IMR-90 (cell line): ENCODE measurements at regions not wholly inside any gene's neighbourhood (a gene's known extent, or its start where the extent isn't known, plus 50 kb on each side); places are given as distances from the start of the nearest gene placed in this dataset.

Source experiments
- ATAC-seq: fragments of 200-7000 bp; cut with Tn5 transposase; 2 replicates; pipeline ENCODE4 v1.9.1; 2020; ENCODE audit warnings: low read depth, mild to moderate bottlenecking, moderate library complexity
- BruUV-seq: library from RNA; stranded (reverse); fragments of 400-500 nt; replicated peaks from 2 replicates; lab custom pipeline; 2021; lab: Mats Ljungman, UMichigan
- CTCF ChIA-PET: fragments of 300-600 bp; formaldehyde crosslinking; extraction: SDS; loops from one replicate; lab custom pipeline; 2021; ENCODE audit warnings: antibody characterized with exemption; lab: Yijun Ruan, JAX
- POLR2A ChIA-PET: fragments of 300-600 bp; sonication (Branson Sonifier 250); formaldehyde crosslinking; loops from one replicate; lab custom pipeline; 2022; ENCODE audit warnings: antibody characterized with exemption; ENCODE audit not compliant: unreplicated experiment; lab: Charles Lee
- DNase-seq: peaks from one replicate; pipeline ENCODE4 v3.0.0; 2013
- H2AFZ ChIP-seq: replicated peaks from 2 replicates; pipeline ENCODE3; 2013; ENCODE audit warnings: low read length, mild to moderate bottlenecking; ENCODE audit not compliant: poor library complexity
- H2AK5ac ChIP-seq: 2 replicates; pipeline ENCODE4 v1.6.1; 2013; ENCODE audit warnings: low read depth, low read length, inconsistent platforms
- H2AK9ac ChIP-seq: replicated peaks from 2 replicates; pipeline ENCODE3; 2013; ENCODE audit warnings: mild to moderate bottlenecking, low read depth, low read length, moderate library complexity; ENCODE audit not compliant: poor library complexity
- H2BK120ac ChIP-seq: 2 replicates; pipeline ENCODE4 v1.6.1; 2013; ENCODE audit warnings: low read depth, low read length, inconsistent platforms
- H2BK15ac ChIP-seq: 3 replicates; pipeline ENCODE4 v1.6.1; 2013; ENCODE audit warnings: low read depth, low read length, inconsistent platforms
- H2BK20ac ChIP-seq: 2 replicates; pipeline ENCODE4 v1.6.1; 2013; ENCODE audit warnings: low read depth, mild to moderate bottlenecking, inconsistent platforms, low read length, moderate library complexity
- H2BK5ac ChIP-seq: 2 replicates; pipeline ENCODE4 v1.6.1; 2013; ENCODE audit warnings: mild to moderate bottlenecking, low read depth, low read length, inconsistent platforms; ENCODE audit not compliant: poor library complexity, severe bottlenecking
- H3K14ac ChIP-seq: replicated peaks from 2 replicates; pipeline ENCODE4 v1.6.1; 2013; ENCODE audit warnings: low read depth, low read length, inconsistent platforms
- H3K18ac ChIP-seq: 2 replicates; pipeline ENCODE4 v1.6.1; 2013; ENCODE audit warnings: low read depth, low read length, control low read depth
- H3K23ac ChIP-seq: 2 replicates; pipeline ENCODE4 v1.6.1; 2013; ENCODE audit warnings: low read depth, low read length, inconsistent platforms
- H3K27ac ChIP-seq: 2 replicates; pipeline ENCODE4 v1.5.1; 2013; ENCODE audit warnings: mild to moderate bottlenecking, control low read depth, low read length; ENCODE audit not compliant: insufficient read depth
- H3K27me3 ChIP-seq: 2 replicates; pipeline ENCODE4 v1.6.1; 2013; ENCODE audit warnings: low read length; ENCODE audit not compliant: control insufficient read depth, insufficient read depth
- H3K36me3 ChIP-seq: 2 replicates; pipeline ENCODE4 v1.6.1; 2013; ENCODE audit warnings: low read length, mixed read lengths; ENCODE audit not compliant: control insufficient read depth, insufficient read depth
- H3K4ac ChIP-seq: 2 replicates; pipeline ENCODE4 v1.6.1; 2013; ENCODE audit warnings: low read depth, low read length, inconsistent platforms
- H3K4me1 ChIP-seq: 2 replicates; pipeline ENCODE4 v1.6.1; 2013; ENCODE audit warnings: low read length, mixed read lengths; ENCODE audit not compliant: control insufficient read depth, insufficient read depth
- H3K4me2 ChIP-seq: 2 replicates; pipeline ENCODE4 v1.6.1; 2013; ENCODE audit warnings: low read depth, mild to moderate bottlenecking, control low read depth, low read length, moderate library complexity
- H3K4me3 ChIP-seq: 2 replicates; pipeline ENCODE4 v1.5.1; 2013; ENCODE audit warnings: low read depth, mild to moderate bottlenecking, control low read depth, low read length, moderate library complexity; ENCODE audit not compliant: insufficient read depth
- H3K56ac ChIP-seq: 2 replicates; pipeline ENCODE4 v1.6.1; 2013; ENCODE audit warnings: low read length, inconsistent platforms; ENCODE audit not compliant: insufficient read depth; ENCODE audit errors: extremely low read depth
- H3K79me1 ChIP-seq, 2 experiments: 2 replicates each; pipeline ENCODE4 v1.6.1; 2013; ENCODE audit warnings: low read length in 2 of 2, inconsistent platforms in 1 of 2, low read depth in 1 of 2
- H3K9ac ChIP-seq: 2 replicates; pipeline ENCODE4 v1.6.1; 2013; ENCODE audit warnings: low read depth, low read length, control low read depth
- H3K9me1 ChIP-seq: 2 replicates; pipeline ENCODE4 v1.6.1; 2013; ENCODE audit warnings: low read length, inconsistent platforms; ENCODE audit not compliant: insufficient read depth
- H3K9me3 ChIP-seq: 2 replicates; pipeline ENCODE4 v1.6.1; 2013; ENCODE audit warnings: low read length; ENCODE audit not compliant: control insufficient read depth, insufficient read depth
- H4K20me1 ChIP-seq: 2 replicates; pipeline ENCODE4 v1.6.1; 2013; ENCODE audit warnings: low read length, inconsistent platforms; ENCODE audit not compliant: insufficient read depth
- H4K5ac ChIP-seq: 2 replicates; pipeline ENCODE4 v1.6.1; 2013; ENCODE audit warnings: mild to moderate bottlenecking, low read depth, low read length, control low read depth
- H4K8ac ChIP-seq, 2 experiments: 2 replicates each; pipeline ENCODE4 v1.6.1; 2013; ENCODE audit warnings: low read depth in 2 of 2, low read length in 2 of 2, control low read depth in 1 of 2, inconsistent platforms in 1 of 2
- H4K91ac ChIP-seq: 2 replicates; pipeline ENCODE4 v1.6.1; 2013; ENCODE audit warnings: low read depth, low read length, inconsistent platforms; ENCODE audit not compliant: insufficient read depth
- BHLHE40 ChIP-seq: fragments of 150-350 bp; IDR thresholded peaks from 2 replicates; pipeline ENCODE4 v1.6.1; 2016; ENCODE audit warnings: mild to moderate bottlenecking, low read depth, low read length
- CHD1 ChIP-seq: IDR thresholded peaks from 2 replicates; pipeline ENCODE4 v1.6.1; 2012; ENCODE audit warnings: low read depth, low read length, improper control_type of control experiment
- MAFK ChIP-seq: IDR thresholded peaks from 2 replicates; pipeline ENCODE4 v1.6.1; 2012; ENCODE audit warnings: low read depth, low read length, improper control_type of control experiment
- MAZ ChIP-seq: IDR thresholded peaks from 2 replicates; pipeline ENCODE4 v1.6.1; 2012; ENCODE audit warnings: low read depth, mild to moderate bottlenecking, low read length, improper control_type of control experiment, moderate library complexity, borderline replicate concordance
- WGBS, 2 experiments: methylation state at CpG; one replicate each; pipeline versions ENCODE4 v1.1.5 to v1.1.7; 2013; ENCODE audit warnings: missing lambda C conversion rate in 2 of 2; ENCODE audit not compliant: insufficient read length in 1 of 2; ENCODE audit errors: extremely low coverage in 2 of 2; 5-methylcytosine and 5-hydroxymethylcytosine counted together
- dilution Hi-C: fragments of 300-500 bp; cut with HindIII; formaldehyde crosslinking; loops from one replicate; pipeline ENCODE4 v1.14.3; 2018; ENCODE audit warnings: low sequenced_read_pairs; ENCODE audit not compliant: unreplicated experiment
- in situ Hi-C: fragments of 300-500 bp; cut with MboI; formaldehyde crosslinking; loops from 3 replicates; pipeline ENCODE4 v1.14.3; 2019; ENCODE audit warnings: low sequenced_read_pairs, inconsistent platforms, mixed read lengths
- intact Hi-C: fragments of 100-400 bp; cut with micrococcal nuclease; formaldehyde crosslinking; loops from 2 replicates; pipeline ENCODE4 v1.10.0; 2022
- TF ChIP-seq, protein P1 (sequence below): fragments of 150-350 bp; IDR thresholded peaks from 2 replicates; pipeline ENCODE4 v1.6.1; 2017; ENCODE audit warnings: mild to moderate bottlenecking, antibody characterized with exemption, low read length, low read depth

GRCh38 chr1:14142397-14143100 is 442.6 kb downstream of the PRDM2 start:
- Histone ChIP-seq H2BK5ac (no peak overlapping the region), H3K9me1 (no peaks in the 10 kb centered on the region), H3K36me3 (no peaks in the 10 kb centered on the region), H4K20me1 (no peaks in the 10 kb centered on the region), H2AFZ (no peak overlapping the region), H3K27ac (no peak overlapping the region), H2AK5ac (no peak overlapping the region), H3K4ac (no peak overlapping the region), H4K8ac (no peak overlapping the region), H3K9ac (no peak overlapping the region), H3K4me3 (no peak overlapping the region), H3K9me3 (peaks cover 15% of the 10 kb centered on the region), H3K23ac (no peak overlapping the region), H3K14ac (no peak overlapping the region), H4K5ac (no peak overlapping the region), H2AK9ac (no peak overlapping the region), H2BK120ac (no peak overlapping the region), H3K56ac (no peak overlapping the region), H3K79me1 (no peaks in the 10 kb centered on the region), H3K4me2 (no peak overlapping the region), H2BK15ac (no peak overlapping the region), H3K27me3 (no peaks in the 10 kb centered on the region), H2BK20ac (no peak overlapping the region), H3K18ac (no peak overlapping the region), H3K4me1 (no peaks in the 10 kb centered on the region), H4K91ac (no peak overlapping the region)
- dilution Hi-C loops (no loop called here), intact Hi-C loops (no loop called here), in situ Hi-C loops (no loop called here)
- BruUV-seq = no TSS peak
- ATAC-seq = no peak
- POLR2A ChIA-PET = no interaction called here
- TF ChIP-seq, protein P1, sequence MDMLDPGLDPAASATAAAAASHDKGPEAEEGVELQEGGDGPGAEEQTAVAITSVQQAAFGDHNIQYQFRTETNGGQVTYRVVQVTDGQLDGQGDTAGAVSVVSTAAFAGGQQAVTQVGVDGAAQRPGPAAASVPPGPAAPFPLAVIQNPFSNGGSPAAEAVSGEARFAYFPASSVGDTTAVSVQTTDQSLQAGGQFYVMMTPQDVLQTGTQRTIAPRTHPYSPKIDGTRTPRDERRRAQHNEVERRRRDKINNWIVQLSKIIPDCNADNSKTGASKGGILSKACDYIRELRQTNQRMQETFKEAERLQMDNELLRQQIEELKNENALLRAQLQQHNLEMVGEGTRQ = no peak
- TF ChIP-seq BHLHE40 (no peak), CHD1 (no peak), MAFK (no peak), MAZ (no peak)
- WGBS, 2 experiments = 26% methylated on average over 4 of the region's 11 CpGs; no CpG with 5 or more reads in 1 of the 2 experiments
- no peak for DNase-seq
- CTCF ChIA-PET = no interaction called here
